HG03354 (cell line): ENCODE measurements at regions not wholly inside any gene's neighbourhood (a gene's known extent, or its start where the extent isn't known, plus 50 kb on each side); places are given as distances from the start of the nearest gene placed in this dataset.

Experiments
- ATAC-seq: cut with Tn5 transposase; IDR thresholded peaks from one replicate; pipeline ENCODE4 v1.9.1; 2021; ENCODE audit warnings: mild to moderate bottlenecking; ENCODE audit not compliant: unreplicated experiment, poor library complexity, severe bottlenecking

DNA sequence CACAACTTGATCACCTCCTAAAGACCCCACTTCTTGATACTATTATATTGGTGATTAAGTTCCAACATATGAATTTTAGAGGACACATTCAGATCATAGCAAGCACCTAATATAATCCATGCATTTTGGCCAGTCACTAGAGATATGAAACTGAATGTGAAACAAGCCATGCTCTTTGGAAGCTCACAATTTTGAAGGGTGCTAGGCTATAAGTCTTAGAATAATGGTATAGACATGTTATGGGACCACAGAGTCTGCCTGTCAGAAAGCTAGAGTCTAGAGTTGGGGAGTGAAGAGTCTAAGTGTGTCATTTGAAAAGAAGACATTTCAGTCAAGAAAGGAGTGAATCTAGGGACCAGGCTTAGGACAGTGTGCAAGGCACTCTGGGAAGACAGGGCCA is 186.4 kb upstream of the SLC24A5 start:
- no peak for ATAC-seq

- ATAC-seq: no peak
Measured at GRCh38 chr15:47937834-47938233, 183.0 kb upstream of the SLC24A5 start.

- no peak for ATAC-seq
Measured at GRCh38 chr15:47944637-47945288, 176.0 kb upstream of the SLC24A5 start.

GRCh38 chr15:47945872-47946650 is 174.7 kb upstream of the SLC24A5 start:
- no peak for ATAC-seq

- ATAC-seq: no peak
Measured at GRCh38 chr15:47949815-47950214, 171.0 kb upstream of the SLC24A5 start.

- ATAC-seq: no peak
Measured at GRCh38 chr15:47950447-47950846, 170.3 kb upstream of the SLC24A5 start.

DNA sequence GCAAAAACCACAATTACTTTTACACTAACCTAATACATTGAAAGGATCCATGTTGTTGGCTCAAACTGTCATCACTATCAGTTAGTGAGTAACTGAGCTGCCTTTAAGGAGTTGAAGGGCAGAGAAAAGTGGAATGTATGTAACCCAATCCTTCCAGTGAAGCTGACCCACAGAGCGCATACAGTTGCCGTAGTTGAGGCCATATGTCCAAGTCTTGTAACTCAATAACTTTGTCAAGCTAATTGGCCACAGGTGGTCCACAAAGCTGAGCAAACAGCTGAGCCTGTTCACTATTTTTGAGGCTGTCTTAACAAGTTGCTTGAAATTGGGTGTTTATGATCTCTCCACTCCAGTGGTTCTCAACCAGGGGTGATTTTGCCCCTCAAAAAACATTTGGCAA is 169.0 kb upstream of the SLC24A5 start:
- no peak for ATAC-seq

DNA sequence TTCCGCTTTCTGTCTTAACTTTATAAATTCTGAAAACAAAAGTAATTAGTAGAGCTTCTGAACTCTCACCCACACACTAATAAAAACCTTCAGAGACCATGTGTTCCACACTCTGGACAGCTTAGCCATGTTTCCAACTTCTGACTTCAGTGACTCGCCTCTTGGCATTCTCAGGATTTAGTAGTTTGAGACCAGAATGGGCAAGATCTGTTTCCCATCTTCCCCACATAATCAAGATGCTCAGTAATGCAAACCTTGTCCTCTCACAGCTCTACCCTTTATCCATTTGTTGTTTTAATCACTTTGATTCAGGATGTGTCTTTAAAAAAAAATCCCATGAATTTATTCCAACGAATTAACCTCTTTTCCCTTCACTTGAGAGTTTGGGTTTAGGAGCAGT is 166.6 kb upstream of the SLC24A5 start:
- ATAC-seq: no peak

- no peak for ATAC-seq
Measured at GRCh38 chr15:47955021-47955420, 165.8 kb upstream of the SLC24A5 start.

DNA sequence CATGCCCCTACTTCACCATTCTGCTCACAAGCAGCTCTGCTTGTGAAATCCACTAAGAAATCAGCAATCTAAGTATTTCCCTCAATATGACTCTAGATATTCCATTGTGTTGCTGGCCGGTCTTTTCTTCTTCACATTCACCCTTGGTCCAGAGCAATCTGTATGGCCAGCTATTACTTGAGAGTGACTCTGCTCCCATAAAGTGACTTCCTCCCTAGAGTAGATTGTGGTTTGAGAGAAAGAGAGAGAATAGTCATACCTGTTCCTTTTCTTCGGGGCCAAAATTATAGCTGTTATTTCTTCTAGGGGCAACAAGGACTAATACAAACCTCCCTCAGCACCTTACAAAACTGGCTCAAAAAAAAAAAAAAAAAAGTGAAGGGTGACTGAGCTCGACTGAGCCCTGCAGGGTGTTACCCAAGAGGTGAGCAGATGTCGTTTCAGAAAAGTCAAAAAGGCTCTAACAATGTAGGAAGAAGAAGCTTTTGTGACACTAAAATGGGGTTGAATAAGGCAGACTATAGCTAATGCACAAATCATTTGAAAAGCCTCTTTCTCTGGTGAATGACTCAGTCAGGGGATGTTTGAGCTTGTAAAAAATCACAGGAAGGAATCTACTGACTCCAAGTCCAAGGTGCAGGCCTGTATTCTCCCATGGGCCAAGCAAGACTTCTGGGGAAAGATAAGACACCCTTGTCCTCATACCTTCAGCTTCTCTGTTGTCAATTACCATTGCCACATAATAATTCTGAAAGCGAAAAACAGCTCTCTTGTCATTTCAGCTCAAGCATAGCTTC is 161.0 kb upstream of the SLC24A5 start:
- ATAC-seq: no peak

DNA sequence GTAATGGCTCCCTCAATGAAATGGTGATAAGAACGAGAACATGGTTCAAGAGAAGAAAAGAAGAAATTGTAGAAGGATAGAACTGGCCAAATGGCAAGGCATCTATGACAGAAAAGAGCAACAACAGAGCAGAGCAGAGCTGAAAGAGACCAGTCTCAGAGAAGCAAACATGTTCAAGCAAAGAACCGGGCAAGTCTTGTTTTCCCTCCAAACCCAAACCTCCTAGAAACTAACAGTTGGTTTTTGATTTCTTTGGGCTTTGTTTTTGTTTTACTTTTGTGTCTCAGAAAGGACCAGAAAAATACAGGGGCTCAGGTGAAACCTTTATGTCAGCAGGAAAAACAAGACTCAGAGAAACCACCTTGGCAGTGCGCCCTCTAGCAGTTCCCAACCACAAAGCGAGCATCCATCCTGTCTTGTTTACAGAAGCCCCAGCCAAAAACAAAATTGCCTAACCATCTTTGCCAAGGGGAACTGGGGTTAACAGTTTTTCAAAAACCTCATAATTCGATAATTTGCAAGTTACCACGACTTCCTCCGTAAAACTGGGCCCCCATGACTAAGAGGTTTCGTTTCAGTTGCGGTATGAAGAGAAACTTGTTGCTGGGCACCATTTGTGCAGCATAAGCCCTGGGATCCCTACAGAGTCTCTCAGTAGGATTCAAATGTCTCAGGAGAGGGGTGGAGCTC is 159.2 kb upstream of the SLC24A5 start:
- ATAC-seq: peak; percentile 95

DNA sequence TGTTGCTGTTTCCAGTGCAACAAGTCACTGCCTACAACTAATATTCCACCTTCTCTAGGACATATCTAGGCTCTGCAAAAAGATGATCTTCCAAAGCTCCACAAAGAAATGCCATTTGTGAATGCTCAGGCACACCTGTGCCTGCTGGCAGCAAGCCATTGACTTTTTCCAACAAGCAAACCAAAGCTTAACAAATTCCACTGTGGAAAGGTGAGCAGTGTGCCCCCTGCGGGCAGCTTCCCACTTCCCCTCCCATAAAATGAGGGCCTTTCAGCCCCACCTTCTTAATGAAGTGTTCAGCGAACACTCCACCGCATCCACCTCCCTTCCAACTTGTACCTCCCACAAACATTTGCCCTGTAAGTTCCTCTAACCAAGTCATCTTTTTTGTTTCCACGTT is 157.5 kb upstream of the SLC24A5 start:
- ATAC-seq: no peak

GRCh38 chr15:47964229-47964628 is 156.6 kb upstream of the SLC24A5 start:
- ATAC-seq: no peak

DNA sequence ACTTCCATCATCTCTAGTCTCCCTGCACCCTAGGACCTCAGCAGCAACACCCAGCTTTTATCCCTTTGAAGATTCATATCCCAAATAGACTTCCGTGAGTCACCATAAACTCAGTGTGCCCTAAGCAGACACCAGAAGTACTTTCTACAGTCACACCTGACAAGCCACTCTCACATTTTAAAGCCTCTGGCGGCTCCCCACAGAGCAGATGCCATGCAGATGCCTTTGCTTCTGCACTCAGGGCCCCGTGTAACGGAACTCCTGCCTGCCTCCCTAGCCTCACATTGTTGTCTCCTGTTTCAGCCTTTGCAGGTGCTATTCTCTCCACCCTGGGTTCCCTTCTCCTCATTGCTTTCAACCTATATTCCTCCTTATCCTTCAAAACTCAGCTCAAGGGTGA is 155.5 kb upstream of the SLC24A5 start:
- no peak for ATAC-seq

- ATAC-seq: no peak
Measured at GRCh38 chr15:47968593-47968992, 152.2 kb upstream of the SLC24A5 start.

GRCh38 chr15:47971637-47972036 is 149.2 kb upstream of the SLC24A5 start:
- no peak for ATAC-seq

- ATAC-seq: no peak
Measured at GRCh38 chr15:47972738-47973137, 148.1 kb upstream of the SLC24A5 start.

- ATAC-seq: no peak
Measured at GRCh38 chr15:47974724-47975123, 146.1 kb upstream of the SLC24A5 start.

GRCh38 chr15:47975427-47975826 is 145.4 kb upstream of the SLC24A5 start:
- ATAC-seq: no peak

- ATAC-seq: no peak
Measured at GRCh38 chr15:47983533-47983932, 137.3 kb upstream of the SLC24A5 start.
